ENCODE measurements at regions not wholly inside any gene's neighbourhood (a gene's known extent, or its start where the extent isn't known, plus 50 kb on each side); places are given as distances from the start of the nearest gene placed in this dataset.

- no peak for TF ChIP-seq CTCF (IDR thresholded peaks at IDR 0.05)
Measured at GRCh38 chr16:85423631-85424030, 189.5 kb upstream of the GSE1 start.

GRCh38 chr16:85424260-85425073, 188.7 kb upstream of the GSE1 start:
- TF ChIP-seq CTCF (IDR thresholded peaks at IDR 0.05) = no peak

GRCh38 chr16:85425074-85425662, 188.0 kb upstream of the GSE1 start:
- no peak for TF ChIP-seq CTCF (IDR thresholded peaks at IDR 0.05)

GRCh38 chr16:85426806-85427205, 186.3 kb upstream of the GSE1 start:
- TF ChIP-seq CTCF (IDR thresholded peaks at IDR 0.05) = no peak

GRCh38 chr16:85428168-85428898, 184.8 kb upstream of the GSE1 start:
- peak; percentile 58; the same call in 1 of the 2 replicates for TF ChIP-seq CTCF (IDR thresholded peaks at IDR 0.05)

GRCh38 chr16:85428899-85429775, 184.0 kb upstream of the GSE1 start:
- TF ChIP-seq CTCF (IDR thresholded peaks at IDR 0.05) = no peak

Measured in LNCAP (cell line).